A549 (cell line): ENCODE measurements at regions not wholly inside any gene's neighbourhood (a gene's known extent, or its start where the extent isn't known, plus 50 kb on each side); places are given as distances from the start of the nearest gene placed in this dataset.

Experiments used
- TF ChIP-seq, protein P1 (sequence below): fragments of >200 bp; sonication (Bioruptor Twin); formaldehyde crosslinking; IDR thresholded peaks from 3 replicates; pipeline ENCODE4 v1.6.1; 2016
- TF ChIP-seq, protein P2 (sequence below): fragments of >200 bp; sonication (Bioruptor Twin); formaldehyde crosslinking; IDR thresholded peaks from 3 replicates; pipeline ENCODE4 v1.5.1; 2016

GRCh38 chr4:169915545-169915944 is 110.7 kb downstream of the MFAP3L start:
- TF ChIP-seq, protein P1, sequence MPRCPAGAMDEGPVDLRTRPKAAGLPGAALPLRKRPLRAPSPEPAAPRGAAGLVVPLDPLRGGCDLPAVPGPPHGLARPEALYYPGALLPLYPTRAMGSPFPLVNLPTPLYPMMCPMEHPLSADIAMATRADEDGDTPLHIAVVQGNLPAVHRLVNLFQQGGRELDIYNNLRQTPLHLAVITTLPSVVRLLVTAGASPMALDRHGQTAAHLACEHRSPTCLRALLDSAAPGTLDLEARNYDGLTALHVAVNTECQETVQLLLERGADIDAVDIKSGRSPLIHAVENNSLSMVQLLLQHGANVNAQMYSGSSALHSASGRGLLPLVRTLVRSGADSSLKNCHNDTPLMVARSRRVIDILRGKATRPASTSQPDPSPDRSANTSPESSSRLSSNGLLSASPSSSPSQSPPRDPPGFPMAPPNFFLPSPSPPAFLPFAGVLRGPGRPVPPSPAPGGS, result no peak
- TF ChIP-seq, protein P2, sequence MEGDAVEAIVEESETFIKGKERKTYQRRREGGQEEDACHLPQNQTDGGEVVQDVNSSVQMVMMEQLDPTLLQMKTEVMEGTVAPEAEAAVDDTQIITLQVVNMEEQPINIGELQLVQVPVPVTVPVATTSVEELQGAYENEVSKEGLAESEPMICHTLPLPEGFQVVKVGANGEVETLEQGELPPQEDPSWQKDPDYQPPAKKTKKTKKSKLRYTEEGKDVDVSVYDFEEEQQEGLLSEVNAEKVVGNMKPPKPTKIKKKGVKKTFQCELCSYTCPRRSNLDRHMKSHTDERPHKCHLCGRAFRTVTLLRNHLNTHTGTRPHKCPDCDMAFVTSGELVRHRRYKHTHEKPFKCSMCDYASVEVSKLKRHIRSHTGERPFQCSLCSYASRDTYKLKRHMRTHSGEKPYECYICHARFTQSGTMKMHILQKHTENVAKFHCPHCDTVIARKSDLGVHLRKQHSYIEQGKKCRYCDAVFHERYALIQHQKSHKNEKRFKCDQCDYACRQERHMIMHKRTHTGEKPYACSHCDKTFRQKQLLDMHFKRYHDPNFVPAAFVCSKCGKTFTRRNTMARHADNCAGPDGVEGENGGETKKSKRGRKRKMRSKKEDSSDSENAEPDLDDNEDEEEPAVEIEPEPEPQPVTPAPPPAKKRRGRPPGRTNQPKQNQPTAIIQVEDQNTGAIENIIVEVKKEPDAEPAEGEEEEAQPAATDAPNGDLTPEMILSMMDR, result no peak
